ENCODE measurements at regions not wholly inside any gene's neighbourhood (a gene's known extent, or its start where the extent isn't known, plus 50 kb on each side); places are given as distances from the start of the nearest gene placed in this dataset.

DNA sequence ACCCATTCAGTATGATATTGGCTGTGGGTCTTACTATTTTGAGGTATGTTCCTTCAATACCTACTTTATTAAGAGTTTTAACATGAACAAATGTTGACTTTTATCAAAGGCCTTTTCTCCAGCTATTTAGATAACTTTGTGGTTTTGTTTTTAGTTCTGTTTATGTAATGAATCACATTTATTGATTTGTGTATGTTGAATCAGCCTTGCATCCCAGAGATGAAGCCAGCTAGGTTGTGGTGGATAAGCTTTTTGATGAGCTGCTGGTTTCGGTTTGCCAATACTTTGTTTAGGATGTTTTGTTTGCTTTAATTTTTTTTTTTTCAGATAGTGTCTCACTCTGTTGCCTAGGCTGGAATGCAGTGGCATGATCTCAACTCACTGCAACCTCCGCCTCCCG lies 609.0 kb upstream of the COX7C start:
- TF ChIP-seq CTCF (IDR thresholded peaks at IDR 0.05): no peak
- no peak for TF ChIP-seq EP300 (IDR thresholded peaks at IDR 0.05; ENCODE audit: low read depth)

All from transverse colon (tissue), 3 donors.